ENCODE measurements at regions not wholly inside any gene's neighbourhood (a gene's known extent, or its start where the extent isn't known, plus 50 kb on each side); places are given as distances from the start of the nearest gene placed in this dataset.

DNA sequence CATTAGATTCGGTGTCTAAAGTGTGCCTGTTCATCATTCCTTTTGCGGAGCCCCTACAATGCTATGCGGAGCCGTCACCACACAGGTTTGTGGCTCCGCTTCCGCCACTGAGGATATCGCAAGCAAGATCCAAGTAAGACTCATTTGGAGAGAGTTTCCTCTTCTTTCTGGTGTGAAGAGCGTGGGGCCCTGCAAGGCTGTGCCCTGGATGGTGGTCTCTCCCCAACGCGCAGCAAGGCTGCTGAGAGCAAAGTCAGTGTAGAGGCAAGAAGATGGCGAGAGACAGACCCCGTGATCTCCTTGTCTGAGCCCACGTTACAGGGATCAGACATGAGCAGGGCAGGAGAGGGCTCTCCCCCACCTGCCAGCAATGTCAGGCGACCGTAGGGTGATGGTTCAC lies 96.3 kb upstream of the AFDN start:
- no peak overlapping the region for H3K4me3 ChIP-seq (ENCODE audit: low read depth, low read length)
- H2BK120ac ChIP-seq (ENCODE audit: insufficient read depth, low read length, poor library complexity): no peak overlapping the region
- H3K14ac ChIP-seq (ENCODE audit: low read length): no peak overlapping the region
- H2BK12ac ChIP-seq (ENCODE audit: low read length): no peak overlapping the region
- H3K27me3 ChIP-seq (ENCODE audit: insufficient read depth, low read length): no peaks in the 10 kb centered on the region
- H4K8ac ChIP-seq (ENCODE audit: low read depth, low read length): no peak overlapping the region
- no peak overlapping the region for H3K27ac ChIP-seq (ENCODE audit: low read depth, low read length)
- no peaks in the 10 kb centered on the region for H3K36me3 ChIP-seq (ENCODE audit: control insufficient read depth in 1 of 2, insufficient read depth in 2 of 2, low read length in 2 of 2)
- no peak for DNase-seq
- no peaks in the 10 kb centered on the region for H3K79me1 ChIP-seq (ENCODE audit: low read length)
- H3K18ac ChIP-seq (ENCODE audit: low read length): no peak overlapping the region
- H3K4me1 ChIP-seq (ENCODE audit: control insufficient read depth in 1 of 2, insufficient read depth in 2 of 2, low read length in 2 of 2): peaks cover 7 to 12% of the 10 kb centered on the region in 2 experiments
- no CpG with 5 or more reads among the region's 15 CpGs for WGBS (ENCODE audit: extremely low coverage, insufficient coverage, insufficient read length)
- H4K91ac ChIP-seq (ENCODE audit: low read depth, low read length): no peak overlapping the region
- no peak overlapping the region for H2AFZ ChIP-seq (ENCODE audit: insufficient read depth, low read length, poor library complexity)
- H3K9ac ChIP-seq (ENCODE audit: low read length): no peak overlapping the region
- no peak overlapping the region for H2BK5ac ChIP-seq (ENCODE audit: low read depth, low read length, poor library complexity)
- peaks cover 2% of the 10 kb centered on the region for H3K9me3 ChIP-seq (ENCODE audit: insufficient read depth, low read depth, low read length)
- no peak overlapping the region for H3K4me2 ChIP-seq (ENCODE audit: low read length)
- H3K79me2 ChIP-seq (ENCODE audit: control insufficient read depth, insufficient read depth, low read length, poor library complexity): no peaks in the 10 kb centered on the region
- no peak overlapping the region for H2AK5ac ChIP-seq (ENCODE audit: low read length)
- H3K4ac ChIP-seq (ENCODE audit: low read depth, low read length): no peak overlapping the region
- H4K12ac ChIP-seq (ENCODE audit: low read depth, low read length): no peak overlapping the region
- no peak overlapping the region for H3K23ac ChIP-seq (ENCODE audit: low read length)

DNA sequence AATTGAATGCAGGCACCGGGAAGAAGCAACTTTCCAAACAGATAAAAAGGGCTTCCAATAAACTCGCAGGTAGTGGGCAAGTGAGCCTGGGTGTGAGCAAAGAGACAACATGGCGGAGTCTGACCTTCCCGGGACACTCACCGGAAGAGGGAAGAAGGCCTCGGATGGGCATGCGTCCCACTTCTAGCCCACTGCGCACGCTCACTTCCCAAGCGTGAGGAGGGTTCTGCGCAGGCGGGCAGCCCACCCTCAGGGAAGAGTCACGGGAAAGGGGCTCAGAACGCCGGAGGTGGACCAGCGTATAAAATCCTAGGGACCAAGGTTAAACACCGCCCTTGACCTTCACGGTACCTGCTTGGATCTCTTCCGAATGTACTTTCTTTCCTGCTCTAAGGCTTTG lies 95.5 kb upstream of the AFDN start:
- H3K14ac ChIP-seq (ENCODE audit: low read length): no peak overlapping the region
- H3K4me3 ChIP-seq (ENCODE audit: low read depth, low read length): no peak overlapping the region
- H3K79me1 ChIP-seq (ENCODE audit: low read length): no peaks in the 10 kb centered on the region
- no peaks in the 10 kb centered on the region for H3K36me3 ChIP-seq (ENCODE audit: control insufficient read depth in 1 of 2, insufficient read depth in 2 of 2, low read length in 2 of 2)
- H3K9ac ChIP-seq (ENCODE audit: low read length): no peak overlapping the region
- H3K4ac ChIP-seq (ENCODE audit: low read depth, low read length): no peak overlapping the region
- H3K4me1 ChIP-seq (ENCODE audit: control insufficient read depth in 1 of 2, insufficient read depth in 2 of 2, low read length in 2 of 2): peaks cover 7 to 14% of the 10 kb centered on the region in 2 experiments
- H3K9me3 ChIP-seq (ENCODE audit: insufficient read depth, low read depth, low read length): peaks cover 2% of the 10 kb centered on the region
- WGBS (ENCODE audit: extremely low coverage, insufficient coverage, insufficient read length): no CpG with 5 or more reads among the region's 19 CpGs
- H3K4me2 ChIP-seq (ENCODE audit: low read length): no peak overlapping the region
- H4K91ac ChIP-seq (ENCODE audit: low read depth, low read length): no peak overlapping the region
- H4K12ac ChIP-seq (ENCODE audit: low read depth, low read length): no peak overlapping the region
- H2BK5ac ChIP-seq (ENCODE audit: low read depth, low read length, poor library complexity): no peak overlapping the region
- no peak overlapping the region for H2BK120ac ChIP-seq (ENCODE audit: insufficient read depth, low read length, poor library complexity)
- no peak for DNase-seq
- H2AK5ac ChIP-seq (ENCODE audit: low read length): no peak overlapping the region
- no peaks in the 10 kb centered on the region for H3K27me3 ChIP-seq (ENCODE audit: insufficient read depth, low read length)
- no peak overlapping the region for H2BK12ac ChIP-seq (ENCODE audit: low read length)
- no peaks in the 10 kb centered on the region for H3K79me2 ChIP-seq (ENCODE audit: control insufficient read depth, insufficient read depth, low read length, poor library complexity)
- no peak overlapping the region for H3K18ac ChIP-seq (ENCODE audit: low read length)
- H2AFZ ChIP-seq (ENCODE audit: insufficient read depth, low read length, poor library complexity): no peak overlapping the region
- no peak overlapping the region for H4K8ac ChIP-seq (ENCODE audit: low read depth, low read length)
- no peak overlapping the region for H3K27ac ChIP-seq (ENCODE audit: low read depth, low read length)
- H3K23ac ChIP-seq (ENCODE audit: low read length): no peak overlapping the region

DNA sequence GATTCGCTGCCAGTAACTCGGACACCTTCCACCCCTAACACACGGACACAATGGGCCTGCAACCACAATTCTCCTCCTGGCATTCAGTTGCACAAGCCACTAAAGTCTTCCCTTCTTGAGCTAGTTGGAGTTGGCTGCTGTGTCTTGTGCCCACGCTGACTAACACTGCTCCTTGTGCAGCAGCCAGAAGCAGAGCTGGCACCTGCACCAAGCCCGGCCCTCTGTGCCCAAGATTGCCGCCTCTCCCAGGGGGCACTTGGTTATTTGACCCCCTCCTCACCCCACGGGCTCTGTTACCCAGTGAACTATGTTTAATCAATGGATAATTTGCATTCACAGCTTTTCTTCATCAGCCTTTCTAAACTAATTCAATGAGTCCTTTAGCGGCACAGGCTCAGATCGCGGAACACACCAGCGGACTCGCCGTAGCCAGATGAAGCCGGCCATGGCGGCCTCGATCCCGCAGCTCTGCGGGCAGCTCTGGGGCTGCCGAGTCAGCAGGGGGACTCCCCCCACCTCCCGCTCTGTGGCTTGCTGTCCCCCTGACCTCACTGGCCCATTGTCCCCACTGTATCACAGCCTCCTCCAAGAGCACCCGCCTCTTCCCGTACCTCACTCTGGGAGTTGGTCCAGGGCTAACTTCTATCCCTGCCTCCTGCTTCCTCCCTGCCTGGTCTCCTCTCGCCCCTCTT lies 94.8 kb upstream of the AFDN start:
- H4K8ac ChIP-seq (ENCODE audit: low read depth, low read length): no peak overlapping the region
- H2BK12ac ChIP-seq (ENCODE audit: low read length): no peak overlapping the region
- no peak overlapping the region for H3K4me3 ChIP-seq (ENCODE audit: low read depth, low read length)
- H2BK5ac ChIP-seq (ENCODE audit: low read depth, low read length, poor library complexity): no peak overlapping the region
- DNase-seq: no peak
- no peaks in the 10 kb centered on the region for H3K79me1 ChIP-seq (ENCODE audit: low read length)
- H3K9me3 ChIP-seq (ENCODE audit: insufficient read depth, low read depth, low read length): peaks cover 2% of the 10 kb centered on the region
- no peaks in the 10 kb centered on the region for H3K27me3 ChIP-seq (ENCODE audit: insufficient read depth, low read length)
- no peak overlapping the region for H3K27ac ChIP-seq (ENCODE audit: low read depth, low read length)
- H2AFZ ChIP-seq (ENCODE audit: insufficient read depth, low read length, poor library complexity): no peak overlapping the region
- no peak overlapping the region for H3K23ac ChIP-seq (ENCODE audit: low read length)
- no peaks in the 10 kb centered on the region for H3K36me3 ChIP-seq (ENCODE audit: control insufficient read depth in 1 of 2, insufficient read depth in 2 of 2, low read length in 2 of 2)
- no peak overlapping the region for H2AK5ac ChIP-seq (ENCODE audit: low read length)
- H3K4me2 ChIP-seq (ENCODE audit: low read length): no peak overlapping the region
- no peak overlapping the region for H3K14ac ChIP-seq (ENCODE audit: low read length)
- H3K4me1 ChIP-seq (ENCODE audit: control insufficient read depth in 1 of 2, insufficient read depth in 2 of 2, low read length in 2 of 2): peaks cover 7 to 14% of the 10 kb centered on the region in 2 experiments
- no peaks in the 10 kb centered on the region for H3K79me2 ChIP-seq (ENCODE audit: control insufficient read depth, insufficient read depth, low read length, poor library complexity)
- no peak overlapping the region for H3K18ac ChIP-seq (ENCODE audit: low read length)
- H3K4ac ChIP-seq (ENCODE audit: low read depth, low read length): no peak overlapping the region
- H2BK120ac ChIP-seq (ENCODE audit: insufficient read depth, low read length, poor library complexity): no peak overlapping the region
- H4K12ac ChIP-seq (ENCODE audit: low read depth, low read length): no peak overlapping the region
- WGBS (ENCODE audit: extremely low coverage, insufficient coverage, insufficient read length): no CpG with 5 or more reads among the region's 23 CpGs
- no peak overlapping the region for H3K9ac ChIP-seq (ENCODE audit: low read length)
- peak overlapping the region; percentile 25 for H4K91ac ChIP-seq (ENCODE audit: low read depth, low read length)

DNA sequence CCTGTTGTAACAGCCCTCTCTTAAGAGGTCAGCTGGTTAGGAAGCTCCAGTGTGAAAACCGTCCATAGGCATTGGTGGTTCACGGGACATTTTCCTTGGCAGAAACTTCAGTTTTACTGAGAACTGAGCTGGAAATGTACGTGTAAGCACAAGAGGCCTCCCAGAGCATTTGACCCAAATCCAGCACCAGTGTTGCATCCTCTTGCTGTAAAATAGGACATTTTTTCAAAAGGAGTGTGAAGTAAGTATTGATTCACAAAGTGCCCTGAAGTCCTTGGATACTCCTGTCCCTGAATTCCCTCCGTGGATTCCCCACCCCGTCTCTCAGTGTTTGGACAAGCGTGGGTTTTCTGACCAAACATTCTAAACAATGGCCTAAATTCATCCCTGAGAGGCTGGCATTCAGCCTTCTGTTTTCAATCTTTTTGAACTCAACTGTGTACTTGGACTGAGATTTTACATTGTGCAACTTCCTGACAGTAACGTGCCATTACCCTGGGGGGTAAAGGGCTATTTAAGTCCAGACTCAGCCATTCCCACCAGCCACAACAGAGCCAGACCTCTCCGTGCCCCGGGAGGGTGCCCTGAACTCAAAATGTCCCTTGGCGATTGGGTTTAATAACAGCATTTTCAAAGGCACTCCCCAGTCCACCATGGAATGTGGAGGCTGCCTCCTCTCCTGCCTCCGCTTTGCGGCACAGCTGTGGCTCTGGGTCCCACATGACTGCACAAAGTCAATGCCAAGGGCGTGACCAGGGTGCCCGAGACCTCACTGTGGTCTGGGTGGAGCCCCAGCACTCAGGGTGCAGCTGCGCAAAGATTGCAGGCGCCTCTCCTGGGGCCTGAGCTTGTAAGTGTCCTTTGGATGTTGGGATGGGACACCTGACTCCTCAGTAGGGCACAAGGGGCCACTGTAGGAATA lies 92.7 kb upstream of the AFDN start:
- H3K79me1 ChIP-seq (ENCODE audit: low read length): no peaks in the 10 kb centered on the region
- peak overlapping the region; percentile 22 for H4K91ac ChIP-seq (ENCODE audit: low read depth, low read length)
- DNase-seq: peak in 1 of 2 donors; percentile 2
- no peaks in the 10 kb centered on the region for H3K36me3 ChIP-seq (ENCODE audit: control insufficient read depth in 1 of 2, insufficient read depth in 2 of 2, low read length in 2 of 2)
- no peak overlapping the region for H4K12ac ChIP-seq (ENCODE audit: low read depth, low read length)
- no peak overlapping the region for H2BK12ac ChIP-seq (ENCODE audit: low read length)
- no peak overlapping the region for H3K23ac ChIP-seq (ENCODE audit: low read length)
- H3K4me2 ChIP-seq (ENCODE audit: low read length): no peak overlapping the region
- no peak overlapping the region for H3K9ac ChIP-seq (ENCODE audit: low read length)
- no peak overlapping the region for H3K18ac ChIP-seq (ENCODE audit: low read length)
- no peak overlapping the region for H3K4me3 ChIP-seq (ENCODE audit: low read depth, low read length)
- peaks cover 2% of the 10 kb centered on the region for H3K9me3 ChIP-seq (ENCODE audit: insufficient read depth, low read depth, low read length)
- H3K79me2 ChIP-seq (ENCODE audit: control insufficient read depth, insufficient read depth, low read length, poor library complexity): no peaks in the 10 kb centered on the region
- H3K4me1 ChIP-seq (ENCODE audit: control insufficient read depth in 1 of 2, insufficient read depth in 2 of 2, low read length in 2 of 2): peaks cover 7 to 14% of the 10 kb centered on the region in 2 experiments
- H3K27me3 ChIP-seq (ENCODE audit: insufficient read depth, low read length): no peaks in the 10 kb centered on the region
- WGBS (ENCODE audit: extremely low coverage, insufficient coverage, insufficient read length): no CpG with 5 or more reads among the region's 16 CpGs
- no peak overlapping the region for H2AK5ac ChIP-seq (ENCODE audit: low read length)
- H3K27ac ChIP-seq (ENCODE audit: low read depth, low read length): no peak overlapping the region
- no peak overlapping the region for H3K4ac ChIP-seq (ENCODE audit: low read depth, low read length)
- H3K14ac ChIP-seq (ENCODE audit: low read length): no peak overlapping the region
- H2AFZ ChIP-seq (ENCODE audit: insufficient read depth, low read length, poor library complexity): no peak overlapping the region
- no peak overlapping the region for H4K8ac ChIP-seq (ENCODE audit: low read depth, low read length)
- no peak overlapping the region for H2BK120ac ChIP-seq (ENCODE audit: insufficient read depth, low read length, poor library complexity)
- H2BK5ac ChIP-seq (ENCODE audit: low read depth, low read length, poor library complexity): peak overlapping the region; percentile 8
